IPS-18a (cell line): ENCODE measurements at regions not wholly inside any gene's neighbourhood (a gene's known extent, or its start where the extent isn't known, plus 50 kb on each side); places are given as distances from the start of the nearest gene placed in this dataset.

ENCODE experiments used
- H3K27ac ChIP-seq: one replicate; pipeline ENCODE4 v1.5.1; 2013; ENCODE audit warnings: low read length
- H3K27me3 ChIP-seq: one replicate; pipeline ENCODE4 v1.6.1; 2013; ENCODE audit warnings: mild to moderate bottlenecking, low read length; ENCODE audit not compliant: control insufficient read depth, insufficient read depth
- H3K36me3 ChIP-seq: one replicate; pipeline ENCODE4 v1.6.1; 2013; ENCODE audit warnings: low read depth, low read length; ENCODE audit not compliant: control insufficient read depth
- H3K4me1 ChIP-seq: one replicate; pipeline ENCODE4 v1.6.1; 2013; ENCODE audit warnings: low read depth, low read length; ENCODE audit not compliant: control insufficient read depth
- H3K4me3 ChIP-seq: one replicate; pipeline ENCODE4 v1.5.1; 2013; ENCODE audit warnings: low read length
- H3K9ac ChIP-seq: one replicate; pipeline ENCODE4 v1.6.1; 2013; ENCODE audit warnings: mild to moderate bottlenecking, low read length, moderate library complexity
- H3K9me3 ChIP-seq: one replicate; pipeline ENCODE4 v1.6.1; 2013; ENCODE audit warnings: low read depth, low read length; ENCODE audit not compliant: control insufficient read depth

- Histone ChIP-seq H3K4me1 (peaks cover 18% of the 10 kb centered on the region), H3K36me3 (no peaks in the 10 kb centered on the region), H3K9me3 (no peaks in the 10 kb centered on the region), H3K4me3 (no peak overlapping the region), H3K9ac (no peak overlapping the region), H3K27ac (no peak overlapping the region), H3K27me3 (no peaks in the 10 kb centered on the region)
These were observed 279.7 kb upstream of the KAZN start for GRCh38 chr1:14318830-14319229.

GRCh38 chr1:14320518-14320917, 278.0 kb upstream of the KAZN start:
- no peak overlapping the region for H3K27ac ChIP-seq
- H3K9me3 ChIP-seq = no peaks in the 10 kb centered on the region
- H3K9ac ChIP-seq = no peak overlapping the region
- peaks cover 18% of the 10 kb centered on the region for H3K4me1 ChIP-seq
- H3K36me3 ChIP-seq = no peaks in the 10 kb centered on the region
- no peaks in the 10 kb centered on the region for H3K27me3 ChIP-seq
- no peak overlapping the region for H3K4me3 ChIP-seq

DNA sequence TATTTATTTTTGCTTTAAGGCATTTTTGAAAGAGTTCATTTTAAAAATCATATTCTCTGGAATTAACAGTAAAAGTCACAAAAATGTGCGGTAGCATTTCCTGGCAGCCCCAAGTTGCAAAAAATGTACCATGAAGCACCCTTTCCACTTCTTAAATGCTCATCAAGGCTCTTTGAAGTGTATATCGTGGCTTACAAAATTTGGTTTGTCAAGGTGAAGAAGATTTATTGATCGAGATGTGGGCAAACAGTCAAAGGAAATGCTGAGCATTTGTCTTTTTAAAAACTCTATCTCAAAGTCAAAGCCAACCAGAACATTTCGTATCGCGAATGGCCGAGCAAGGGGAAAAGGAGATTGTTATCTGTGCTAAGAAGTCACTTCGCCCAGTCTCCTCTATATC, 277.5 kb upstream of the KAZN start:
- no peaks in the 10 kb centered on the region for H3K36me3 ChIP-seq
- H3K4me1 ChIP-seq = peaks cover 18% of the 10 kb centered on the region
- H3K27me3 ChIP-seq = no peaks in the 10 kb centered on the region
- H3K9ac ChIP-seq = no peak overlapping the region
- H3K27ac ChIP-seq = no peak overlapping the region
- no peaks in the 10 kb centered on the region for H3K9me3 ChIP-seq
- H3K4me3 ChIP-seq = no peak overlapping the region

GRCh38 chr1:14321422-14321821, 277.1 kb upstream of the KAZN start:
- no peak overlapping the region for H3K4me3 ChIP-seq
- peaks cover 18% of the 10 kb centered on the region for H3K4me1 ChIP-seq
- no peaks in the 10 kb centered on the region for H3K9me3 ChIP-seq
- H3K36me3 ChIP-seq = no peaks in the 10 kb centered on the region
- no peaks in the 10 kb centered on the region for H3K27me3 ChIP-seq
- H3K27ac ChIP-seq = no peak overlapping the region
- H3K9ac ChIP-seq = no peak overlapping the region

DNA sequence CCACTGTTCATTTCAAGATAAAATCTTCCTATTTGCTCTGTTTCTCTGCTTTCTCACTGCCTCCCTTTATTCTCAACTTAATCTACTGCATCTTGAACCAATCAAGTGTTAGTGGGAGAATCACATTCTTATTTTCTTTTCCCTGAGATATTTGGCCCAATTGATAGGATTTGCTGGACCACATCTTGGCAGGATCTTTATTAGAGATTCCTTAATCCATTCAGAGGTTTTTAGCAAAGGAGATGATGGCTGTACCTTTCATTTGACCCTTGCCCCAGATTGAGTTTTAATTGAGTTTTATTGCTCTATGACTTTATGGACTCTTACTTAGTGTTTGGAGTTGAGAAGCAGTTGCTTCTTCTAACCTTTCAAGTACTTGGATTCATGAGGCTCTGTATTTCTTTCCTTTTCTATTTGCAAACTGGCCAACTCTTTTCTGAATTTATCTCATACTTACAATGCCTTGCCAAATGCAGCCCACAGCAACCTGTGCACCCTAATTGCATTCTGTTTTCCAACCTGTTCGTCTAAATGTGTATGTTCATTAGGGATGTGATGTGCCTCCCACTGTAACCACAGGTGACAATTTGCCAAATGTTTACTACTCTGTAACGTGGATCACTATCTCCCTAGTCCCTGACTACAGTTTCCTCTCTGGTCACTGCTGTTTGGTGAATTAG, 274.8 kb upstream of the KAZN start:
- Histone ChIP-seq H3K27me3 (no peaks in the 10 kb centered on the region), H3K9ac (no peak overlapping the region), H3K36me3 (no peaks in the 10 kb centered on the region), H3K4me1 (peaks cover 18% of the 10 kb centered on the region), H3K9me3 (no peaks in the 10 kb centered on the region), H3K27ac (no peak overlapping the region), H3K4me3 (no peak overlapping the region)

- Histone ChIP-seq H3K4me3 (no peak overlapping the region), H3K27me3 (no peaks in the 10 kb centered on the region), H3K36me3 (no peaks in the 10 kb centered on the region), H3K9ac (no peak overlapping the region), H3K4me1 (peaks cover 15% of the 10 kb centered on the region), H3K9me3 (no peaks in the 10 kb centered on the region), H3K27ac (no peak overlapping the region)
These were observed 274.2 kb upstream of the KAZN start for GRCh38 chr1:14324248-14324630.

GRCh38 chr1:14326857-14327256, 271.6 kb upstream of the KAZN start:
- H3K36me3 ChIP-seq = no peaks in the 10 kb centered on the region
- no peak overlapping the region for H3K9ac ChIP-seq
- H3K4me3 ChIP-seq = no peak overlapping the region
- H3K4me1 ChIP-seq = no peaks in the 10 kb centered on the region
- H3K27me3 ChIP-seq = no peaks in the 10 kb centered on the region
- peaks cover 6% of the 10 kb centered on the region for H3K9me3 ChIP-seq
- no peak overlapping the region for H3K27ac ChIP-seq

DNA sequence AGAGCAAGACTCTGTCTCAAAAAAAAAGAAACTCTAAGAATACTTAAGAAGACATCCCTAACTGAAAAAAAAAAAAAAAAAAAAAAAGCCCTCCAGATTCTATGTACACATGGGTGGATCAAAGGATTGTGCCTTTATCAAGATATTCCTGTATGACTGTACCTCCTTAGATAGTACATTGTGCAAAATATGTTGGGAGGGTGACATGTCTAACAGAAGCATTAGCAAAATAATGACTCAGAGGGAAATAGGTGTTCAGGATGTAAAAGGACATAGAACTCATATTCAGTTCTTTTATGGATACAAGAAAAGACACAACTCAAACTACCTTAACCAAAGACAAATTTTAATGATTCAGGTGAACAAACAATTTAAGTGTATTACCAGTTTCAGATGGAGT, 269.8 kb upstream of the KAZN start:
- Histone ChIP-seq H3K9ac (no peak overlapping the region), H3K4me3 (no peak overlapping the region), H3K9me3 (peaks cover 6% of the 10 kb centered on the region)

DNA sequence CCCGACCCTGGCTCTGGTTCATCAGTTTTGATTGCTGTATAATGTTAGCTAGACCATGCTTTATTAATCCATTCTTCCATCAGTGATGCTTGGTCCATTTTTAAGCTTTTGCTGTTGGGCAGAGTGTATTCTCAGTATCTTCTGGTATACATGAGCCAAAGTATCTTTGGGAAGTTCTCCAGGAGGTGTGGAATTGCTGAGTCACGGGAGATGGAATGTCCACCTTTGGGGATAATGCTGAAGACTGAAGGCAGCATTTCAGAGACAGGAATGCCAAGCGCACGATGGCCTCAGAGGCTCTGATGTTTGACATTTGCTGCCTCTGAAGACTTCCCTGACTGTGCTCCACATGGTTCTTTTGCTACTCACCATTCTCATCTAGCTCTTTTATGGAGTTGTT, 266.3 kb upstream of the KAZN start:
- Histone ChIP-seq H3K9me3 (peaks cover 6% of the 10 kb centered on the region), H3K27ac (no peak overlapping the region)

More for the DNA sequence above, 269.8 kb upstream of the KAZN start:
- Histone ChIP-seq H3K27me3 (no peaks in the 10 kb centered on the region), H3K36me3 (no peaks in the 10 kb centered on the region), H3K27ac (no peak overlapping the region), H3K4me1 (no peaks in the 10 kb centered on the region)

DNA sequence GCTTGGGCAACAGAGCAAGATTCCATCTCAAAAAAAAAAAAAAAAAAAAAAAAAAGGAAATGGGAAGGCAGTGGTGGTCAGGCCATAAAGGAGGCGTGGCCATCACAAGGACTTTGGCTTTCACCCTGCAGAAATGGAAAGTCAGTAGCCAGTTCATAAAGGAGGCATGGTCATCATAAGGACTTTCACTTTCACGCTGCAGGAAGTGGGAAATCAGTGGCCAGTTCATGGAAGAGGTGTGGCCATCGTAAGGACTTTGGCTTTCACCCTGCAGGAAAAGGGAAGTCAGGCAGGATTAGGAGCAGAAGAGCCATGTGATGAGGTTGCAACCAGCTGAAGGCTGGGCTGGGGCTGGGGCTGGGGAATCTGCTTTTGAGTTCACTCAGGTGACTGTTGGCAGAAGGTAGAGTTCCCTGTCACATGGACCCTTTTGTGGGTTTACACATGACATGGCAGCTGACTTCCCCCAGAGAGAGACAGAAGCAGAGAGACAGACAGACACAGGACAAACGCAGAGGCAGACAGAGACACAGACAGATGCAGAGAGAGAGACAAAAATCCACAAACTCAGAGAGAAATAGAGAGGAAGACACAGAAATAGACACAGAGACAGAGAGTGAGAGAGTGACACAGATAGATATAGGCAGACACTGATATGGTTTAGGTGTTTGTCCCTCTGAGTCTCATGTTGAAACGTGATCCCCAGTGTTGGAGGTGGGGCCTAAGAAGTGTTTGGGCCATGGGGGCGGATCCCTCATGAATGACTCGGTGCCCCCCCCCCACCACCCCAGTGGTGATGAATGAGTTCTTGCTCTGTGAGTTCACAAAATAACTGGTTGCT, 263.9 kb upstream of the KAZN start:
- Histone ChIP-seq H3K27me3 (no peaks in the 10 kb centered on the region), H3K9ac (no peak overlapping the region), H3K9me3 (peaks cover 6% of the 10 kb centered on the region), H3K4me1 (peaks cover 9% of the 10 kb centered on the region), H3K36me3 (no peaks in the 10 kb centered on the region), H3K27ac (no peak overlapping the region), H3K4me3 (no peak overlapping the region)

More for the DNA sequence above, 266.3 kb upstream of the KAZN start:
- Histone ChIP-seq H3K27me3 (no peaks in the 10 kb centered on the region), H3K36me3 (no peaks in the 10 kb centered on the region), H3K4me1 (peaks cover 3% of the 10 kb centered on the region), H3K9ac (no peak overlapping the region), H3K4me3 (no peak overlapping the region)

DNA sequence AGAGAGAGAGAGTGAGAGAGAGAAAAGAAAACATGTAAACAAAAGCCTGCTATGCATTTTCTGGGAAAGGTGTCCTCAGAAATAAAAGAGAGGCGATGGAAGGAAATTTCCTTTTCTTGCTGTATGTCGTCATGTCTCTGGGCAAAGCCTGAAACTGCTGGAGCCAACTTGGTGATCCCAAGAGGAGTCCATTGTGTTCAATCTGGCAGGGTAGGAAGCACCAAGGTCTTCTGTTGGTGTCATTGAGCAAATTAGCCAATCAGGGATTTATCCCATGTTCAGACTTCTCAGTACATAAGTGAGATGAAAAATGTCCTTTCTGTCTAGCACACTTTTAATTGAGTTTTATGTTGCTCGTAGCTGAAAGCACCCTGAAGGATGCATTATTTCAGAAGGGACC, 260.0 kb upstream of the KAZN start:
- Histone ChIP-seq H3K9ac (no peak overlapping the region), H3K4me1 (peaks cover 13% of the 10 kb centered on the region), H3K27me3 (no peaks in the 10 kb centered on the region), H3K9me3 (no peaks in the 10 kb centered on the region), H3K36me3 (no peaks in the 10 kb centered on the region), H3K27ac (no peak overlapping the region), H3K4me3 (no peak overlapping the region)

DNA sequence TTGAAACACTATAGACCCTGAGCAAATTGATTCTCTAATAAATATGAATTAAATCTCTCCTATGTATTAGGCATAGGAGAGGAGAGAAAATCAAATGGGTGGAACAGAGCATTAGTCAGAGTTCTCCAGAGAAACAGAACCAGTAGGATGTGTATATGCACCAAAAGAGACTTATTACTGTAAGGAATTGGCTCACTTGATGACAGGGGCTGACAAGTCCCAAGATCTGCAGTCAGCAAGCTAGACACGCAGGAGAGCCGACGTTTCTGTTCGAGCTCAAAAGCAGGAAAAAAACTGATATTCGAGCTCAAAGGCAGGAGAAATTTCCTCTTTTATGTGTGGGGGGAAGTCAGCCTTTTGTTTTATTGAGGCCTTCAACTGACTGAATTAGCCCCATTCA, 259.2 kb upstream of the KAZN start:
- no peak overlapping the region for H3K4me3 ChIP-seq

More for the DNA sequence above, 259.2 kb upstream of the KAZN start:
- no peaks in the 10 kb centered on the region for H3K9me3 ChIP-seq
- no peaks in the 10 kb centered on the region for H3K27me3 ChIP-seq
- H3K36me3 ChIP-seq = no peaks in the 10 kb centered on the region
- peaks cover 13% of the 10 kb centered on the region for H3K4me1 ChIP-seq
- no peak overlapping the region for H3K27ac ChIP-seq
- H3K9ac ChIP-seq = no peak overlapping the region
